Glutamatergic neuron (in vitro differentiated cells): ENCODE measurements at regions not wholly inside any gene's neighbourhood (a gene's known extent, or its start where the extent isn't known, plus 50 kb on each side); places are given as distances from the start of the nearest gene placed in this dataset.
"Not testable (repeated sequence)": the region's sequence is repeated elsewhere in the genome, so short reads cannot be mapped to it uniquely, and the experiment has no call there.

Experiments used
- DNase-seq: peaks from one replicate; pipeline ENCODE4 v3.0.0; 2022
- H3K27ac Mint-ChIP-seq: one replicate; pipeline ENCODE4 v1.8.0; 2020; ENCODE audit warnings: mild to moderate bottlenecking, mixed read lengths, inconsistent platforms; ENCODE audit not compliant: unreplicated experiment
- H3K27me3 Mint-ChIP-seq: one replicate; pipeline ENCODE4 v1.8.0; 2020; ENCODE audit warnings: mild to moderate bottlenecking, moderate library complexity, mixed read lengths, inconsistent platforms; ENCODE audit not compliant: unreplicated experiment
- H3K36me3 Mint-ChIP-seq: one replicate; pipeline ENCODE4 v1.8.0; 2020; ENCODE audit warnings: mild to moderate bottlenecking, mixed read lengths, inconsistent platforms; ENCODE audit not compliant: unreplicated experiment
- H3K4me1 Mint-ChIP-seq: one replicate; pipeline ENCODE4 v1.8.0; 2020; ENCODE audit warnings: mild to moderate bottlenecking, low read depth, mixed read lengths, inconsistent platforms; ENCODE audit not compliant: unreplicated experiment
- H3K4me3 Mint-ChIP-seq: one replicate; pipeline ENCODE4 v1.8.0; 2020; ENCODE audit warnings: mild to moderate bottlenecking, mixed read lengths, inconsistent platforms; ENCODE audit not compliant: unreplicated experiment
- H3K9me3 Mint-ChIP-seq: one replicate; pipeline ENCODE4 v1.8.0; 2020; ENCODE audit warnings: mild to moderate bottlenecking, moderate library complexity, mixed read lengths, inconsistent platforms; ENCODE audit not compliant: unreplicated experiment
- CTCF ChIP-seq: fragments of 200-600 bp; sonication (generic); IDR thresholded peaks from one replicate; pipeline ENCODE4 v1.5.0; 2021; ENCODE audit not compliant: partially characterized antibody, unreplicated experiment

DNA sequence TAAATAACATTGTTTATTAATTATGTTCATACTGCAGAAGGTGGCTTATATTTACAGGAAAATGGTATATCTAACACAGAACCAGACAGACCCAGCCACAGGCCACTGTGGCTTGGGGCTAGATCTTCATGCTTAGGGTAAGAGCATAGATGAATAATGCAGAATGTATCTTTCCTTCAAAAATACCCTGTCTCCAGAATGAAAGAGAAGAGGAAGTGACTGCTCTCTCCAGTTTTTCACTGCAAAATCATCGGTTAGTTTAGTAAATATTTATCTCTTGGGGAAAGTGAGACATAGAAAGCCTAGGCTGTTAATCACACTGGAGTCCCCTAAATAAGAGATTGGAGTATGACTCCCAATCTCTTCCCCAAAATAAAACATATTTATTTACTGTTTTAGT is 453.7 kb downstream of the NAV3 start:
- H3K4me3 Mint-ChIP-seq = no peak overlapping the region
- H3K36me3 Mint-ChIP-seq = peaks cover 3% of the 10 kb centered on the region
- no peaks in the 10 kb centered on the region for H3K9me3 Mint-ChIP-seq
- H3K4me1 Mint-ChIP-seq = no peaks in the 10 kb centered on the region
- no peak for TF ChIP-seq CTCF
- DNase-seq = no peak
- H3K27me3 Mint-ChIP-seq = peaks cover 2% of the 10 kb centered on the region
- H3K27ac Mint-ChIP-seq = no peak overlapping the region

- no peak overlapping the region for H3K27ac Mint-ChIP-seq
- H3K4me3 Mint-ChIP-seq = no peak overlapping the region
- no peak for DNase-seq
- no peaks in the 10 kb centered on the region for H3K27me3 Mint-ChIP-seq
- H3K36me3 Mint-ChIP-seq = no peaks in the 10 kb centered on the region
- H3K4me1 Mint-ChIP-seq = no peaks in the 10 kb centered on the region
- H3K9me3 Mint-ChIP-seq = no peaks in the 10 kb centered on the region
- no peak for TF ChIP-seq CTCF
Observed at GRCh38 chr12:78290606-78291345, 460.1 kb downstream of the NAV3 start.

- Mint-ChIP-seq H3K4me3 (no peak overlapping the region), H3K9me3 (no peaks in the 10 kb centered on the region), H3K4me1 (no peaks in the 10 kb centered on the region), H3K27ac (no peak overlapping the region), H3K36me3 (no peaks in the 10 kb centered on the region), H3K27me3 (no peaks in the 10 kb centered on the region)
- no peak for DNase-seq
- TF ChIP-seq CTCF = no peak
Observed at GRCh38 chr12:78293059-78293686, 462.5 kb downstream of the NAV3 start.

- H3K4me3 Mint-ChIP-seq, H3K36me3 Mint-ChIP-seq, DNase-seq, H3K27me3 Mint-ChIP-seq, H3K9me3 Mint-ChIP-seq, H3K4me1 Mint-ChIP-seq, H3K27ac Mint-ChIP-seq: not testable (repeated sequence)
Observed at GRCh38 chr12:78301282-78301681, 470.6 kb downstream of the NAV3 start.

DNA sequence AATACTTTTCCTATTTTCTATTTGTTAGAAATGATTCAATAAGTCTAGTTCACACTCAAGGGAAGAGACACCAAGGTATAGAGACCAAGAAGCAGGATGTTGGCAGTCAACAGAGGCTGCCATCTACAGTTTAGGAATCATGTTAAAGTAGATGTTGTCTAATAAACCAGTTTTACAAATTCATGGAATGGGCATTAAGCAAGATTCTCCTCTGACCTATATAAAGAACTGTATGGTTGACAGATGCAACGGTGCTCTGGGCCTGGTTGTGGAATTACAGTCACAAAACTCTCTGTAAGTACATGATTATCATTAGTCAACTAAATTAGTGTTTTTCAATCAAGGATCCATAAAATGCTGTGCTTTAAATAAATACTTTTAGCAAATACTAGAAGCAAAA is 475.1 kb downstream of the NAV3 start:
- no peak for TF ChIP-seq CTCF
- Mint-ChIP-seq H3K4me3 (no peak overlapping the region), H3K27ac (no peak overlapping the region), H3K36me3 (no peaks in the 10 kb centered on the region), H3K27me3 (no peaks in the 10 kb centered on the region), H3K9me3 (peaks cover 2% of the 10 kb centered on the region), H3K4me1 (no peaks in the 10 kb centered on the region)
- DNase-seq = no peak
